GM21381 (cell line): ENCODE measurements at regions not wholly inside any gene's neighbourhood (a gene's known extent, or its start where the extent isn't known, plus 50 kb on each side); places are given as distances from the start of the nearest gene placed in this dataset.
"Not testable (repeated sequence)": the region's sequence is repeated elsewhere in the genome, so short reads cannot be mapped to it uniquely, and the experiment has no call there.

Experiments
- ATAC-seq: cut with Tn5 transposase; IDR thresholded peaks from one replicate; pipeline ENCODE4 v1.9.1; 2021; ENCODE audit warnings: mild to moderate bottlenecking, moderate library complexity; ENCODE audit not compliant: unreplicated experiment

- ATAC-seq: no peak
Measured at GRCh38 chr6:51466427-51466826, 621.0 kb downstream of the PKHD1 start.

GRCh38 chr6:51467231-51467952 is 620.0 kb downstream of the PKHD1 start:
- no peak for ATAC-seq

DNA sequence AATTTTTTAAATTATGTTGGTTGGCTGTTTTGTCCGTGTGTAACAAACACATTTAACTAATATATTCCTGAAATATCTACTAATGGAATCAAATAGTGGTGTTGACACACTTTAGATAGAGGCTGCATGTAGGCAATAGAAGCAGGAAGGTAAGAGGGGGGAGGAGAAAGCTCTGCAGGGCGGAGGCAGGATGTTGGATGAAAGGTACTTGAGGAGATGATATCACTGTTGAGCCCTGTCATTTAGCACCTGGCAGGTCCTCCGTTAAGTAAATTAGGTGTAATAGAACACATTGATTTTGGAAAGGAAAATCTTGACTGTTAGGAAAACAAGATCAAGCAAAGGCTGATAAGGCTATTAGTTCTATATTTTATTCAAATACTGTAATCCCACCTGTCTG is 618.7 kb downstream of the PKHD1 start:
- ATAC-seq: no peak

DNA sequence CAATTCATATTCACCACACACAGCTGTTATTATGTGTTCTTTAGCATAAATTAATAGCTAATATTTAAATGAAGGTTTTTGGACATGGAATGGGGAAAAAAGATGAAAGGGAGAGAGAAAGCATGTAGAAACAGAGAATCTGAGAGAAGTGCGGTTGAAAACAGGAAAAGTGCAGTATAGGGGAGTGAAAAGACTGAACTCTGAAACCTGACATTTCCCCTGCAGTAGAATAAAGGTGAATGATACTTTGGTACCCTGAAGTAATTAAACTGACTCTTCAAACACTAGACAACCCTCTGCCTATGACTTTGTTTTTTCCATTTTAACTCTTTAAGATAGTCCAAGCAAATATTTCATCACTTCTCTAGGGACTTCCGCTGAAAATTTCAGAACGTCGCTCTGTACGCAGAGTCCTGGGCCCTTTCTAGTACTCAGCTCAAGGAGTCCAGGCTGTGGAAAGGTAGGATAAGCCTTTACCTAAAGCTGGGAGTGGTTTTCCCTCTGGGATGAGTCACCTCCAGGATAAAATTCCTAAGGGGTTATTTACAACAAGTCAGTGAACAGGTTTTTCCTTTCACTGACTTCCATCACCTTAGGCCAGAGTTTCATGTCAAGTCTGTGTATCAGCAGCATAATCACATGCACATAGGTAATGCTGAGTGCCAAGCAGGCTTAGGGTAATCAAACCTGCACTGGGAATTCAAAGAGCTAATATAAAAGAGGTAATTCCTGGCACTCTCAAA is 614.5 kb downstream of the PKHD1 start:
- no peak for ATAC-seq

DNA sequence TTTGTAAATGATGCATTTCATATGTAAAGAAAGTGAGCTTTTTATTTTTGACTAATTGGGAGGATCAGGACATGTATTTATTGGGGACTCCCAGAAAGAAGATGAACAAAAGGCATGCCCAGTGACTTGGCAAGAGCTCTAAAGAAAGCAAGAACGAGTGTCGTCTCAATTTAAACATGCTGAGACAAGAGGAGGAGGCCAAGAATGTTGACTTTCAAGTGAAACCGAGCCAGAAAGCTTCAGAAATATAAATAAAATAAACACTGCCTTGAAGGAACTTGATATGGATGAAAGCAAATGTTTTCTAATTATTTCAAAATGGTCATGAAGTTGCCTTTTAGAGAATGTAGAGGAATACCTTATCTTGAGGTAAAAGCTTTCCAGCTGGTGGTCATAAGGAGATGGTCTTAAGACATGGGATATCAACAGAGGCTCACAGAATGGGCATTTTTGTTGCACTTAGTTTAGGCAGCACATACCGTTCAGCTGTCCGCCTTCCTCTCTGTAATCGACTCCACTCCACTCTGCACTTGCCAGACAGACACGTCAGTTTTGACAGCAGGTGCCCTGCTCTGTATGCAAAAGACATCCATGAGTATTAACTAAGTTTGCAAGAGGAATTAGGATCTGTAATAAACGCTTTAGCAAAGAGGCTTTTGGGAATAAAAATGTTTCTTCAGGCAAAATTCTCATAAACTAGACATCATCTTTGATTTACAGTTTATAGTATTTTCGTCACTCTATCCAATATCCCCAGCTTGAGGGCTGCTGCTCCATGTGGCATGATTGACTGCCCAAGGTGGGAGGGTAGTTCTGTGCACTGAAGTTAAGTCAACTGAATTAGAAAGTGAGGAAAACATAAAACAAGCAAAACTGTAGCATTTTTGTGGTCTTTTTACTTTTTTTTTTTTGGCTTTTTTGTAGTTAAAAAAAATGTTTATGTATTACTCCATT is 613.1 kb downstream of the PKHD1 start:
- no peak for ATAC-seq

GRCh38 chr6:51477711-51478311 is 609.6 kb downstream of the PKHD1 start:
- no peak for ATAC-seq

DNA sequence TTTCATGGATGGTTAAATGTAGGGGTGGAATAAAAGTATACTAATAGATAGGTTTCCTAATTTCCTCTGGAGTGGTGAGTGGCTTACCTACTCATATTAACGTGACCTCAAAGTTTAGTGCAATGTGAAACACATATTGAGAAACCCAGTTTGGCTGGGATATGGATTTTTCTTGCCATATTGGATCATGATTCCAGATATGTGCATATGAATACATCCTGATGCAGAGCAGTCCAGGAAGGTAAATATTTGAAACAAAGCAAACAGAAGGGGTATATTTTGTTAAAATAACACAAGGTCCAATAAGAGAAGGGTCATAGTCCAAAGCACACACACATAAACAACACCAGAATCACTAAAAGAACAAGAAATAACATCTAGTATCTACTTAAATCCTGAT is 608.1 kb downstream of the PKHD1 start:
- no peak for ATAC-seq

DNA sequence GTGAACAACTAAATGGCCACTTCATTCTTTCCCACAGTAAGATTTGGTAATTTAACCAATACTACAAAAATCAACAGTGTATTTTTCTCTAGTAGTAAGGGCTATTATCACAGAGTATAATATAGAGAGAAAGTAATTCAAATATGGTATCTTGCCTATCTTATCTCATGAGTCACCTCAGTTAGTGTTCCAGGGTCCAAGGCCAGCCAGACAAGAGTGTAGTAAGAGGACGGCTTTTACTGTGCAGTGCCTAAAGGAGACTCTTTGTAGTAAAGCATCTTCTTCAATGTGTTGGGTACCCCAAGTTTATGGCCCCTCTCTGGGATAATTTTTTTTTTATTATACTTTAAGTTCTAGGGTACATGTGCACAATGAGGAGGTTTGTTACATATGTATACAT is 607.4 kb downstream of the PKHD1 start:
- ATAC-seq: no peak

DNA sequence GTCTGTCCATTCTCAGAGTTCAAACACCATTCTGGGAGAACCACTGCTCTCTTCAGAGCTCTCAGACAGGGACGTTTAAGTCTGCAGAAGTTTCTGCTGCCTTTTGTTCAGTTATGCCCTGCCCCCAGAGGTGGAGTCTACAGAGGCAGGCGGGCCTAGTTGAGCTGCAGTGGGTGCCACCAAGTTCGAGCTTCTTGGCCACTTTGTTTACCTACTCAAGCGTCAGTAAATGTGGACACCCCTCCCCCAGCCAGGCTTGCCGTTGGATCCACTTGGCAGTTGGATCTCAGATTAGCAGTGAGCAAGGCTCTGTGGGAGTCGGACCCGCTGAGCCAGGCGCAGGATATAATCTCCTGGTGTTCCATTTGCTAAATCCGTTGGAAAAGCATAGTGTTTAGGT is 601.5 kb downstream of the PKHD1 start:
- not testable (repeated sequence) for ATAC-seq

- no peak for ATAC-seq
Measured at GRCh38 chr6:51487937-51488336, 599.5 kb downstream of the PKHD1 start.

DNA sequence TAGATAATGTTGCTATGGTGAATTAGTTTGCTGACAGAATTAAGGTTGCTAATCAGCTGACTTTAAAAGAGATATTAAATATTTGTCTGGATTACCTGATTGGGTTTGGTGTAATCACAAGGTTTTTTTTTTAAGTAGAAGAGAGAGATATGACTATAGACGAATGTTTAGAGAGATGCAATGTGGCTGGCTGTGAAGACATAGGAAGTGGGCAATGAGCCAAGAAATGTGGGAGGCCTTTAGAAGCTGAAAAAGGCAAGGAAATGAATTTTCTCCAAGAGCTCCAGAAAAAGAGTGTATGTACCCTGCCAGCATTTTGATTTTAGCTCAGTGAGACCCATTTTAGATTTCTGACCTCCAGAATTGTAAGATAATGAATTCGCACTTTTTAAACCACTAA is 598.3 kb downstream of the PKHD1 start:
- no peak for ATAC-seq

DNA sequence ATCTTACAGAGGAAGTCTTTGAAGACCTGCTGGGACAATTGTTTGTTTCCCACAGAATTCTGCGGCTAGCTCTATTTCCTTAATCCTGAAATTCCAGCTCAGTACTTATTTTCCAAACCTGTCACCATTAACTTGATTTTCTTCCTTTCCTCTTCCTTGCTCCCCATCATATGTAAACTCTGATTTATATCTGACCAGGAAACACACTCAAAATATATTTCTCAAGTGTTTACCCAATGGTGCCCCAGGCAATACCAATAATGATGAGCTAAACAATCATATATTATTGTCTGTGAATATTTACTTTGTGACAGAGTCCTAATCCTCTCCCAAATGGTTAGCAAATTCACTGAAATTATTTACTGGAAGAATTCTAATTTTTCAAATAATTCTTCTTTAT is 597.3 kb downstream of the PKHD1 start:
- no peak for ATAC-seq

- no peak for ATAC-seq
Measured at GRCh38 chr6:51494342-51494741, 593.1 kb downstream of the PKHD1 start.

GRCh38 chr6:51495096-51495495 is 592.3 kb downstream of the PKHD1 start:
- no peak for ATAC-seq

GRCh38 chr6:51495610-51496396 is 591.6 kb downstream of the PKHD1 start:
- no peak for ATAC-seq

- no peak for ATAC-seq
Measured at GRCh38 chr6:51502996-51503395, 584.4 kb downstream of the PKHD1 start.

GRCh38 chr6:51505434-51505833 is 582.0 kb downstream of the PKHD1 start:
- ATAC-seq: no peak

GRCh38 chr6:51509597-51509996 is 577.8 kb downstream of the PKHD1 start:
- no peak for ATAC-seq

- ATAC-seq: no peak
Measured at GRCh38 chr6:51511081-51511480, 576.3 kb downstream of the PKHD1 start.
